GM12892 (cell line): ENCODE measurements at regions not wholly inside any gene's neighbourhood (a gene's known extent, or its start where the extent isn't known, plus 50 kb on each side); places are given as distances from the start of the nearest gene placed in this dataset.

ENCODE experiments used
- POLR2A ChIP-seq: IDR thresholded peaks from 2 replicates; pipeline ENCODE4 v1.6.1; 2011; ENCODE audit warnings: low read depth, low read length, control low read depth
- POLR2AphosphoS5 ChIP-seq: IDR thresholded peaks from 2 replicates; pipeline ENCODE4 v1.6.1; 2011; ENCODE audit warnings: low read depth, low read length, control low read depth
- TAF1 ChIP-seq: IDR thresholded peaks from 2 replicates; pipeline ENCODE4 v1.6.1; 2011; ENCODE audit warnings: low read depth, mild to moderate bottlenecking, control low read depth, low read length, borderline replicate concordance

- TF ChIP-seq POLR2A (no peak), POLR2AphosphoS5 (no peak), TAF1 (no peak)
Measured at GRCh38 chr2:199055336-199055735, 402.4 kb downstream of the SATB2 start.
